GM19463 (cell line): ENCODE measurements at regions not wholly inside any gene's neighbourhood (a gene's known extent, or its start where the extent isn't known, plus 50 kb on each side); places are given as distances from the start of the nearest gene placed in this dataset.

Experiments
- ATAC-seq: cut with Tn5 transposase; IDR thresholded peaks from one replicate; pipeline ENCODE4 v1.9.1; 2021; ENCODE audit warnings: mild to moderate bottlenecking, moderate library complexity; ENCODE audit not compliant: unreplicated experiment

GRCh38 chr5:107155707-107156106 lies 515.0 kb downstream of the EFNA5 start:
- ATAC-seq = no peak

- no peak for ATAC-seq
Measured at GRCh38 chr5:107154593-107154992, 516.1 kb downstream of the EFNA5 start.

- ATAC-seq = no peak
Measured at GRCh38 chr5:107153283-107153682, 517.5 kb downstream of the EFNA5 start.

GRCh38 chr5:107149243-107150005 lies 521.3 kb downstream of the EFNA5 start:
- ATAC-seq = peak; percentile 94

GRCh38 chr5:107147589-107147988 lies 523.1 kb downstream of the EFNA5 start:
- ATAC-seq = no peak

- no peak for ATAC-seq
Measured at GRCh38 chr5:107146901-107147300, 523.8 kb downstream of the EFNA5 start.

- no peak for ATAC-seq
Measured at GRCh38 chr5:107135391-107135790, 535.3 kb downstream of the EFNA5 start.

- no peak for ATAC-seq
Measured at GRCh38 chr5:107134931-107135330, 535.8 kb downstream of the EFNA5 start.

- ATAC-seq = no peak
Measured at GRCh38 chr5:107129051-107129450, 541.7 kb downstream of the EFNA5 start.

GRCh38 chr5:107127878-107128277 lies 542.9 kb downstream of the EFNA5 start:
- ATAC-seq = no peak

GRCh38 chr5:107126341-107126740 lies 544.4 kb downstream of the EFNA5 start:
- no peak for ATAC-seq

- no peak for ATAC-seq
Measured at GRCh38 chr5:107124376-107124775, 546.4 kb downstream of the EFNA5 start.

GRCh38 chr5:107123014-107123413 lies 547.7 kb downstream of the EFNA5 start:
- ATAC-seq = no peak

- no peak for ATAC-seq
Measured at GRCh38 chr5:107121793-107122519, 548.8 kb downstream of the EFNA5 start.

- ATAC-seq = no peak
Measured at GRCh38 chr5:107119656-107120055, 551.1 kb downstream of the EFNA5 start.

GRCh38 chr5:107118184-107119019 lies 552.3 kb downstream of the EFNA5 start:
- no peak for ATAC-seq

GRCh38 chr5:107112216-107112615 lies 558.5 kb downstream of the EFNA5 start:
- no peak for ATAC-seq

- peak; percentile 98 for ATAC-seq
Measured at GRCh38 chr5:107104040-107104995, 566.4 kb downstream of the EFNA5 start.

- no peak for ATAC-seq
Measured at GRCh38 chr5:107103522-107103921, 567.2 kb downstream of the EFNA5 start.

GRCh38 chr5:107100121-107100520 lies 570.6 kb downstream of the EFNA5 start:
- ATAC-seq = no peak
